HEK293T (cell line): ENCODE measurements at regions not wholly inside any gene's neighbourhood (a gene's known extent, or its start where the extent isn't known, plus 50 kb on each side); places are given as distances from the start of the nearest gene placed in this dataset.

ENCODE experiments used
- BHLHE40 ChIP-seq: fragments of 450-650 bp; IDR thresholded peaks from 2 replicates; pipeline ENCODE4 v1.6.1; 2016; ENCODE audit warnings: mild to moderate bottlenecking, moderate library complexity, borderline replicate concordance
- ELF4 ChIP-seq: fragments of 450-650 bp; IDR thresholded peaks from 2 replicates; pipeline ENCODE4 v1.6.1; 2017; ENCODE audit warnings: antibody characterized with exemption
- FOXA1 ChIP-seq: fragments of 450-650 bp; IDR thresholded peaks from 2 replicates; pipeline ENCODE4 v1.6.1; 2016; ENCODE audit warnings: mild to moderate bottlenecking
- FOXM1 ChIP-seq: fragments of 450-650 bp; IDR thresholded peaks from 2 replicates; pipeline ENCODE4 v1.6.1; 2017; ENCODE audit warnings: mild to moderate bottlenecking, borderline replicate concordance
- HDGF ChIP-seq: fragments of 450-650 bp; IDR thresholded peaks from 2 replicates; pipeline ENCODE4 v1.6.1; 2017; ENCODE audit warnings: antibody characterized with exemption, borderline replicate concordance
- NFRKB ChIP-seq: fragments of 450-650 bp; IDR thresholded peaks from 2 replicates; pipeline ENCODE4 v1.6.1; 2016; ENCODE audit warnings: mild to moderate bottlenecking, moderate library complexity
- PKNOX1 ChIP-seq: fragments of 450-650 bp; IDR thresholded peaks from 2 replicates; pipeline ENCODE4 v1.6.1; 2016
- SP1 ChIP-seq: fragments of 450-650 bp; IDR thresholded peaks from 2 replicates; pipeline ENCODE4 v1.6.1; 2017
- SUZ12 ChIP-seq: fragments of 450-650 bp; IDR thresholded peaks from 2 replicates; pipeline ENCODE4 v1.6.1; 2016; ENCODE audit warnings: mild to moderate bottlenecking
- TARDBP ChIP-seq: fragments of 450-650 bp; IDR thresholded peaks from 2 replicates; pipeline ENCODE4 v1.6.1; 2016
- ZNF384 ChIP-seq: fragments of 450-650 bp; IDR thresholded peaks from 2 replicates; pipeline ENCODE4 v1.6.1; 2016

GRCh38 chr9:69967344-69967743 is 76.3 kb upstream of the MAMDC2 start:
- TF ChIP-seq FOXM1 (no peak), SP1 (no peak), ELF4 (no peak), NFRKB (no peak), BHLHE40 (no peak), TARDBP (no peak), HDGF (no peak), SUZ12 (no peak), PKNOX1 (no peak), FOXA1 (no peak), ZNF384 (no peak)
